SK-N-SH (cell line): ENCODE measurements at regions not wholly inside any gene's neighbourhood (a gene's known extent, or its start where the extent isn't known, plus 50 kb on each side); places are given as distances from the start of the nearest gene placed in this dataset.

ENCODE experiments used
- ELF1 ChIP-seq: IDR thresholded peaks from 2 replicates; pipeline ENCODE4 v1.4.0; 2012
- EP300 ChIP-seq, 2 experiments: IDR thresholded peaks; 2 replicates each; pipeline versions ENCODE4 v1.4.0 to v1.6.1; 2012; ENCODE audit warnings: borderline replicate concordance in 1 of 2, low read depth in 1 of 2, low read length in 1 of 2
- EZH2phosphoT487 ChIP-seq: fragments of 200-600 bp; sonication (generic); IDR thresholded peaks from 2 replicates; pipeline ENCODE4 v1.6.1; 2017; ENCODE audit warnings: low read depth, mixed run types, mild to moderate bottlenecking, antibody characterized with exemption, moderate library complexity, borderline replicate concordance
- FOSL2 ChIP-seq: IDR thresholded peaks from 2 replicates; pipeline ENCODE4 v1.4.0; 2012; ENCODE audit warnings: low read depth, mild to moderate bottlenecking, moderate library complexity, borderline replicate concordance
- FOXJ3 ChIP-seq: sonication (generic); formaldehyde crosslinking; IDR thresholded peaks from 2 replicates; pipeline ENCODE4 v1.5.1; 2020; ENCODE audit warnings: mild to moderate bottlenecking, missing genetic modification reagents
- RCOR1 ChIP-seq: fragments of 150-350 bp; IDR thresholded peaks from 2 replicates; pipeline ENCODE4 v1.6.1; 2017; ENCODE audit warnings: antibody characterized with exemption, low read length
- SMC3 ChIP-seq: IDR thresholded peaks from 2 replicates; pipeline ENCODE4 v1.6.1; 2012; ENCODE audit warnings: low read depth, low read length, improper control_type of control experiment
- TAF1 ChIP-seq: IDR thresholded peaks from 2 replicates; pipeline ENCODE4 v1.6.1; 2012; ENCODE audit warnings: low read depth, mild to moderate bottlenecking, low read length, moderate library complexity, borderline replicate concordance
- YY1 ChIP-seq: IDR thresholded peaks from 2 replicates; pipeline ENCODE4 v1.4.0; 2012; ENCODE audit warnings: low read depth, mild to moderate bottlenecking
- TF ChIP-seq, protein P1 (sequence below): fragments of 200-600 bp; sonication (generic); IDR thresholded peaks from 2 replicates; pipeline ENCODE4 v1.6.1; 2017; ENCODE audit warnings: antibody characterized with exemption, mild to moderate bottlenecking, moderate library complexity
- TF ChIP-seq, protein P2 (sequence below): IDR thresholded peaks from 2 replicates; pipeline ENCODE4 v1.6.1; 2012; ENCODE audit warnings: mild to moderate bottlenecking, low read depth, low read length, moderate library complexity
- TF ChIP-seq, protein P3 (sequence below): IDR thresholded peaks from 2 replicates; pipeline ENCODE4 v1.4.0; 2012; ENCODE audit warnings: low read depth

DNA sequence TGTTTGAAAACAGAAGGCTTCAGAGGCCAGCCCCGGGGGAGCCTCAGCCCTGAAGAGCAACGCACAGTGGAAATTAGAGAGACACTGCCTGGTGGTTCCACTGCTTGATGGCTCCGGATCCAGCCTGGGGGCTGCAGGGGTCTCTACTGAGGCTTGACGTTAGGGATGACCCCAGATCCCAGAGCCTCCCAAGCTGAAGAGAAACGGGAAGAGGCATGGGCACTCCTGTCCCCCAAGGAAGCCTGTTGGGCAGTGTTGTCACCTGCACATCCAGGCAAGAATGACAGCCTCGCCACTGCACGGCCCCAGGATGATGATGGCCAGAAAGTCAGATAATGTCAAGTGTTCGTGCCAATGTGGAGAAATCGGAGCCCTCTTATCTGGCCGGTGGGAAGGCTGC, 56.8 kb upstream of the FGF3 start:
- TF ChIP-seq FOXJ3 (CRISPR knock-in tag) (no peak), YY1 (no peak), EZH2phosphoT487 (no peak), TAF1 (no peak), EP300 (IDR thresholded peaks at IDR 0.05; ENCODE audit: borderline replicate concordance in 1 of 2, low read depth in 1 of 2, low read length in 1 of 2) (no peak), RCOR1 (no peak), ELF1 (no peak), SMC3 (no peak), FOSL2 (no peak)
- TF ChIP-seq, protein P1, sequence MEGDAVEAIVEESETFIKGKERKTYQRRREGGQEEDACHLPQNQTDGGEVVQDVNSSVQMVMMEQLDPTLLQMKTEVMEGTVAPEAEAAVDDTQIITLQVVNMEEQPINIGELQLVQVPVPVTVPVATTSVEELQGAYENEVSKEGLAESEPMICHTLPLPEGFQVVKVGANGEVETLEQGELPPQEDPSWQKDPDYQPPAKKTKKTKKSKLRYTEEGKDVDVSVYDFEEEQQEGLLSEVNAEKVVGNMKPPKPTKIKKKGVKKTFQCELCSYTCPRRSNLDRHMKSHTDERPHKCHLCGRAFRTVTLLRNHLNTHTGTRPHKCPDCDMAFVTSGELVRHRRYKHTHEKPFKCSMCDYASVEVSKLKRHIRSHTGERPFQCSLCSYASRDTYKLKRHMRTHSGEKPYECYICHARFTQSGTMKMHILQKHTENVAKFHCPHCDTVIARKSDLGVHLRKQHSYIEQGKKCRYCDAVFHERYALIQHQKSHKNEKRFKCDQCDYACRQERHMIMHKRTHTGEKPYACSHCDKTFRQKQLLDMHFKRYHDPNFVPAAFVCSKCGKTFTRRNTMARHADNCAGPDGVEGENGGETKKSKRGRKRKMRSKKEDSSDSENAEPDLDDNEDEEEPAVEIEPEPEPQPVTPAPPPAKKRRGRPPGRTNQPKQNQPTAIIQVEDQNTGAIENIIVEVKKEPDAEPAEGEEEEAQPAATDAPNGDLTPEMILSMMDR, result no peak
- TF ChIP-seq, protein P2, sequence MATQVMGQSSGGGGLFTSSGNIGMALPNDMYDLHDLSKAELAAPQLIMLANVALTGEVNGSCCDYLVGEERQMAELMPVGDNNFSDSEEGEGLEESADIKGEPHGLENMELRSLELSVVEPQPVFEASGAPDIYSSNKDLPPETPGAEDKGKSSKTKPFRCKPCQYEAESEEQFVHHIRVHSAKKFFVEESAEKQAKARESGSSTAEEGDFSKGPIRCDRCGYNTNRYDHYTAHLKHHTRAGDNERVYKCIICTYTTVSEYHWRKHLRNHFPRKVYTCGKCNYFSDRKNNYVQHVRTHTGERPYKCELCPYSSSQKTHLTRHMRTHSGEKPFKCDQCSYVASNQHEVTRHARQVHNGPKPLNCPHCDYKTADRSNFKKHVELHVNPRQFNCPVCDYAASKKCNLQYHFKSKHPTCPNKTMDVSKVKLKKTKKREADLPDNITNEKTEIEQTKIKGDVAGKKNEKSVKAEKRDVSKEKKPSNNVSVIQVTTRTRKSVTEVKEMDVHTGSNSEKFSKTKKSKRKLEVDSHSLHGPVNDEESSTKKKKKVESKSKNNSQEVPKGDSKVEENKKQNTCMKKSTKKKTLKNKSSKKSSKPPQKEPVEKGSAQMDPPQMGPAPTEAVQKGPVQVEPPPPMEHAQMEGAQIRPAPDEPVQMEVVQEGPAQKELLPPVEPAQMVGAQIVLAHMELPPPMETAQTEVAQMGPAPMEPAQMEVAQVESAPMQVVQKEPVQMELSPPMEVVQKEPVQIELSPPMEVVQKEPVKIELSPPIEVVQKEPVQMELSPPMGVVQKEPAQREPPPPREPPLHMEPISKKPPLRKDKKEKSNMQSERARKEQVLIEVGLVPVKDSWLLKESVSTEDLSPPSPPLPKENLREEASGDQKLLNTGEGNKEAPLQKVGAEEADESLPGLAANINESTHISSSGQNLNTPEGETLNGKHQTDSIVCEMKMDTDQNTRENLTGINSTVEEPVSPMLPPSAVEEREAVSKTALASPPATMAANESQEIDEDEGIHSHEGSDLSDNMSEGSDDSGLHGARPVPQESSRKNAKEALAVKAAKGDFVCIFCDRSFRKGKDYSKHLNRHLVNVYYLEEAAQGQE, result no peak
- TF ChIP-seq, protein P3, sequence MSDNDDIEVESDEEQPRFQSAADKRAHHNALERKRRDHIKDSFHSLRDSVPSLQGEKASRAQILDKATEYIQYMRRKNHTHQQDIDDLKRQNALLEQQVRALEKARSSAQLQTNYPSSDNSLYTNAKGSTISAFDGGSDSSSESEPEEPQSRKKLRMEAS, result no peak
